CD14-positive monocyte (primary cell): ENCODE measurements at regions not wholly inside any gene's neighbourhood (a gene's known extent, or its start where the extent isn't known, plus 50 kb on each side); places are given as distances from the start of the nearest gene placed in this dataset.

ENCODE experiments used
- DNase-seq, 3 donors: peaks; one replicate each; pipeline ENCODE4 v3.0.0-alpha.2; 2011 to 2022
- H2AFZ ChIP-seq: 2 replicates; pipeline ENCODE4 v1.6.0; 2012; ENCODE audit warnings: mild to moderate bottlenecking, low read depth, low read length, inconsistent platforms; ENCODE audit not compliant: insufficient read depth, poor library complexity, severe bottlenecking
- H3K27ac ChIP-seq, 2 donors: 1 replicate in 1 of 2; 2 replicates in 1 of 2; pipeline ENCODE4 v1.5.1; 2012 to 2013; ENCODE audit warnings: low read length in 2 of 2, control low read depth in 1 of 2, inconsistent platforms in 1 of 2, low read depth in 1 of 2, mild to moderate bottlenecking in 1 of 2
- H3K27me3 ChIP-seq, 2 donors: one replicate each; pipeline versions ENCODE4 v1.6.0 to v1.6.1; 2011 to 2013; ENCODE audit warnings: low read length in 2 of 2; ENCODE audit not compliant: control insufficient read depth in 2 of 2, insufficient read depth in 2 of 2
- H3K36me3 ChIP-seq, 2 donors: replicated peaks in 1 of 2; 1 replicate in 1 of 2; 2 replicates in 1 of 2; pipeline versions ENCODE4 v1.5.1 to v1.6.1; 2012 to 2013; ENCODE audit warnings: low read length in 2 of 2, control low read depth in 1 of 2, inconsistent platforms in 1 of 2, mild to moderate bottlenecking in 1 of 2; ENCODE audit not compliant: insufficient read depth in 2 of 2, control insufficient read depth in 1 of 2
- H3K4me1 ChIP-seq, 2 donors: 1 replicate in 1 of 2; 2 replicates in 1 of 2; pipeline versions ENCODE4 v1.5.1 to v1.6.1; 2012 to 2013; ENCODE audit warnings: low read length in 2 of 2, control low read depth in 1 of 2, inconsistent platforms in 1 of 2, mild to moderate bottlenecking in 1 of 2, moderate library complexity in 1 of 2; ENCODE audit not compliant: insufficient read depth in 2 of 2, control insufficient read depth in 1 of 2
- H3K4me2 ChIP-seq: replicated peaks from 2 replicates; pipeline ENCODE3; 2012; ENCODE audit warnings: low read length, moderate library complexity, mild to moderate bottlenecking; ENCODE audit not compliant: poor library complexity, severe bottlenecking; ENCODE audit errors: extremely low read depth
- H3K4me3 ChIP-seq, 3 experiments: fragments of 200-600 bp in 1 of 3; sonication (generic) in 1 of 3; replicated peaks in 1 of 3; 1 replicate in 2 of 3; 2 replicates in 1 of 3; pipeline ENCODE4 v1.5.1; 2011 to 2013; ENCODE audit warnings: low read length in 3 of 3, mild to moderate bottlenecking in 3 of 3, control low read depth in 2 of 3, low read depth in 2 of 3, inconsistent platforms in 1 of 3, moderate library complexity in 1 of 3
- H3K79me2 ChIP-seq: 2 replicates; pipeline ENCODE4 v1.6.0; 2012; ENCODE audit warnings: mild to moderate bottlenecking, control low read depth, inconsistent platforms, low read length, moderate library complexity; ENCODE audit not compliant: insufficient read depth
- H3K9ac ChIP-seq: 2 replicates; pipeline ENCODE4 v1.6.0; 2017; ENCODE audit warnings: low read length, mild to moderate bottlenecking; ENCODE audit not compliant: insufficient read depth, poor library complexity, severe bottlenecking
- H3K9me3 ChIP-seq, 2 donors: replicated peaks in 1 of 2; 1 replicate in 1 of 2; 2 replicates in 1 of 2; pipeline versions ENCODE4 v1.5.1 to v1.6.1; 2012 to 2013; ENCODE audit warnings: low read length in 2 of 2, control low read depth in 1 of 2; ENCODE audit not compliant: control insufficient read depth in 1 of 2, insufficient read depth in 1 of 2
- H4K20me1 ChIP-seq: 2 replicates; pipeline ENCODE4 v1.6.0; 2012; ENCODE audit warnings: mild to moderate bottlenecking, low read length, control low read depth, moderate library complexity; ENCODE audit not compliant: insufficient read depth
- H3K27ac Mint-ChIP-seq, 7 donors: one replicate each; pipeline ENCODE4 v1.8.0; 2020; ENCODE audit warnings: mild to moderate bottlenecking in 7 of 7, mixed read lengths in 7 of 7, moderate library complexity in 6 of 7, inconsistent platforms in 2 of 7
- H3K27me3 Mint-ChIP-seq, 3 donors: one replicate each; pipeline ENCODE4 v1.8.0; 2021 to 2022; ENCODE audit warnings: low read depth in 3 of 3, mild to moderate bottlenecking in 3 of 3, mixed read lengths in 3 of 3, moderate library complexity in 3 of 3, inconsistent platforms in 1 of 3
- H3K36me3 Mint-ChIP-seq, 2 donors: one replicate each; pipeline ENCODE4 v1.8.0; 2020; ENCODE audit warnings: mixed read lengths in 2 of 2, inconsistent platforms in 1 of 2, mild to moderate bottlenecking in 1 of 2
- H3K4me1 Mint-ChIP-seq: one replicate; pipeline ENCODE4 v1.8.0; 2020; ENCODE audit warnings: mild to moderate bottlenecking, mixed read lengths
- H3K4me3 Mint-ChIP-seq, 2 donors: one replicate each; pipeline ENCODE4 v1.8.0; 2020; ENCODE audit warnings: mild to moderate bottlenecking in 2 of 2, mixed read lengths in 2 of 2, moderate library complexity in 1 of 2
- H3K9me3 Mint-ChIP-seq, 7 donors: one replicate each; pipeline ENCODE4 v1.8.0; 2020 to 2022; ENCODE audit warnings: mixed read lengths in 7 of 7, mild to moderate bottlenecking in 6 of 7, moderate library complexity in 6 of 7, inconsistent platforms in 2 of 7
- CTCF ChIP-seq: fragments of 200-600 bp; IDR thresholded peaks from one replicate; pipeline ENCODE4 v1.8.0; 2022; ENCODE audit warnings: antibody characterized with exemption, mild to moderate bottlenecking
- WGBS: methylation state at CpG from one replicate; pipeline ENCODE4 v1.1.5; 2013; ENCODE audit warnings: missing lambda C conversion rate; ENCODE audit not compliant: insufficient coverage; 5-methylcytosine and 5-hydroxymethylcytosine counted together
- intact Hi-C, 2 donors: fragments of 100-400 bp; cut with micrococcal nuclease; formaldehyde crosslinking; loops; one replicate each; pipeline versions ENCODE4 v1.15.0 to v1.15.1; 2023

GRCh38 chr13:105363261-105364190 lies 1171.9 kb downstream of the EFNB2 start:
- no peaks in the 10 kb centered on the region for H3K9me3 Mint-ChIP-seq
- Histone ChIP-seq H3K36me3 (no peaks in the 10 kb centered on the region), H3K4me3 (no peak overlapping the region), H3K79me2 (no peaks in the 10 kb centered on the region), H3K9me3 (no peaks in the 10 kb centered on the region), H3K27me3 (no peaks in the 10 kb centered on the region), H2AFZ (no peak overlapping the region), H3K27ac (no peak overlapping the region), H3K9ac (no peak overlapping the region), H4K20me1 (no peaks in the 10 kb centered on the region), H3K4me2 (no peak overlapping the region), H3K4me1 (no peaks in the 10 kb centered on the region)
- DNase-seq, result no peak
- peaks cover 4% of the 10 kb centered on the region for H3K4me1 Mint-ChIP-seq
- TF ChIP-seq CTCF, result no peak
- H3K27ac Mint-ChIP-seq, result no peak overlapping the region
- 0% methylated on average over 3 of the region's 8 CpGs for WGBS
- no peak overlapping the region for H3K4me3 Mint-ChIP-seq
- no peaks in the 10 kb centered on the region for H3K36me3 Mint-ChIP-seq
- H3K27me3 Mint-ChIP-seq, result no peaks in the 10 kb centered on the region
- intact Hi-C loops, result no loop called here

- WGBS, result no CpG with 5 or more reads among the region's 4 CpGs
- no peak overlapping the region for H3K9ac ChIP-seq
- no peak for DNase-seq
- peaks cover 0 to 5% of the 10 kb centered on the region in 2 donors for H3K9me3 ChIP-seq
- H3K27me3 ChIP-seq, result no peaks in the 10 kb centered on the region
- intact Hi-C loops, result no loop called here
- no peak overlapping the region for H3K4me3 Mint-ChIP-seq
- no peak overlapping the region for H3K4me2 ChIP-seq
- H3K27ac Mint-ChIP-seq, result no peak overlapping the region
- no peak for TF ChIP-seq CTCF
- peaks cover 0 to 11% (median 3%) of the 10 kb centered on the region in 7 donors for H3K9me3 Mint-ChIP-seq
- H2AFZ ChIP-seq, result no peak overlapping the region
- no peaks in the 10 kb centered on the region for H3K36me3 Mint-ChIP-seq
- no peaks in the 10 kb centered on the region for H3K4me1 Mint-ChIP-seq
- H3K4me3 ChIP-seq, result no peak overlapping the region
- peaks cover 0 to 6% (median 0%) of the 10 kb centered on the region in 3 donors for H3K27me3 Mint-ChIP-seq
- H3K27ac ChIP-seq, result no peak overlapping the region
- no peaks in the 10 kb centered on the region for H3K4me1 ChIP-seq
- H4K20me1 ChIP-seq, result no peaks in the 10 kb centered on the region
- no peaks in the 10 kb centered on the region for H3K36me3 ChIP-seq
- H3K79me2 ChIP-seq, result no peaks in the 10 kb centered on the region
These were observed 1181.8 kb downstream of the EFNB2 start for GRCh38 chr13:105353654-105354053.
